Embryonic facial prominence (tissue), 1 donor: ENCODE measurements at regions not wholly inside any gene's neighbourhood (a gene's known extent, or its start where the extent isn't known, plus 50 kb on each side); places are given as distances from the start of the nearest gene placed in this dataset.
"Not testable (repeated sequence)": the region's sequence is repeated elsewhere in the genome, so short reads cannot be mapped to it uniquely, and the experiment has no call there.

Source experiments
- DNase-seq: peaks from one replicate; pipeline ENCODE4 v3.0.0-alpha.2; 2016; ENCODE audit errors: extremely low spot score

DNA sequence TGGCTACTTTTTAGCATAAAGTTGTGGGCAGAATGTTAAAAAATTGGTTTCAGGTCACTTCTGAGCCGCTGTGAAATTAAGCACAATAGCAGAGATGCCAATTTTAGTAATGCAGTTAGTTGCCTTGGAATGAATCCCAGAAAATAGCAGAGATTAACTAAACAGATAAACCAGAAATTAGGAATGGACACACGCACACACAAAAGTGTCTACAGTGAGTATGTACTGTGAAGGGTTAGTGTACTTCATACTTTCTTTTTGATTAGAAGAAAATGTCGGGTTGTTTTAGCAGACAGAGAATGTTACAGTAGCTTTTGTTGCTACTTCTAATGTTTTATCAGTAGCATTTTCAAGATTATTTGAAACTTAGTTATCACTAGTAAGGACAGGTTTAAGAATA is 106.7 kb downstream of the LEPR start:
- no peak for DNase-seq

- DNase-seq, result no peak
These were observed 107.4 kb downstream of the LEPR start for GRCh38 chr1:65527707-65528503.

- DNase-seq, result no peak
These were observed 111.6 kb downstream of the LEPR start for GRCh38 chr1:65531972-65532570.

DNA sequence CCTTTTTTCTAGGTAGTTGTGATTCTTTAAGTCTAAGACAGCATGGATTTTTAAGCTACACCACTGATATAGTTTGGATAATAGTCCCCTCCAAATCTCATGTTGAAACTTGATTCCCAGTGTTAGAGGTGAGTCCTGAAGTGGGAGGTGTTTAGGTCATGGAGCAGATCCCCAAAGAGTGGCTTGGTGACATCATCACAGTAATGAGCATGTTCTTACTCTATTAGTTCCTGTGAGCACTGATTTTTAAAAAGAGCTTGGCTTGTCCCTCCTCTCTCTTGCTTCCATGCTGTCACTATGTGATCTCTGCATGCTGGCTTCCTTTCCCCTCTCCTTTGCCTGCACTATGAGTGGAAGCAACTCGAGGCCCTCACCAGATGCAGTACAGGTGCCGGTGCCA is 115.5 kb downstream of the LEPR start:
- no peak for DNase-seq

DNA sequence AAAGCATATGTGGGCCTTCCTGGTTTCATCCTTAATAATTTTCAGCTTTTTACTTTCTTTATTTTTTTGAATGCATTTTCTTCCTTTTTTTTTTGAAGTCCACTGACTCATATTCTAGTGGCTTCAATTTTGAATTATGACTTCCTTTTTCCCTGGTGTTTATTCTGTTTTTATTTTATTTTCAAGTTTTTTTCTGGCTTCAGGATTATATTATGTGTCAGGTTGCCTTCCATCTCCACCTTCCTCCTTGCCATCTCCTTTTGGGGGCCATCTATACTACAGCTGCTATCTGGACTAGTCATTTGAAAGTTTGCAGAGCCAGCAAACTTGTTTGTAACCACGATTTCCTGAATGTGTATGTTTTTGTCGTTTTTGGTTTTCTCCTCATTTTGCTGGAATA is 117.6 kb downstream of the LEPR start:
- DNase-seq, result no peak

GRCh38 chr1:65538664-65539063 is 118.2 kb downstream of the LEPR start:
- no peak for DNase-seq

GRCh38 chr1:65539266-65540131 is 119.0 kb downstream of the LEPR start:
- no peak for DNase-seq

GRCh38 chr1:65541161-65541560 is 120.7 kb downstream of the LEPR start:
- DNase-seq, result no peak

- no peak for DNase-seq
These were observed 121.4 kb downstream of the LEPR start for GRCh38 chr1:65541865-65542264.

DNA sequence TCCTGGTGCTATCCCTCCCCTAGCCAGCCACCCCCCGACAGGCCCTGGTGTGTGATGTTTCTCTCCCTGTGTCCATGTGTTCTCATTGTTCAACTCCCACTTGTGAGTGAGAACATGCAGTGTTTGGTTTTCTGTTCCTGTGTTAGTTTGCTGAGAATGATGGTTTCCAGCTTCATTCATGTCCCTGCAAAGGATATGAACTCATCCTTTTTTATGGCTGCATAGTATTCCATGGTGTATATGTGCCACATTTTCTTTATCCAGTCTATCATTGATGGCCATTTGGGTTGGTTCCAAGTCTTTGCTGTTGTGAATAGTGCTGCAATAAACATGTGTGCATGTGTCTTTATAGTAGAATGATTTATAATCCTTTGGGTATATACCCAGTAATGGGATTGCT is 122.1 kb downstream of the LEPR start:
- not testable (repeated sequence) for DNase-seq

DNA sequence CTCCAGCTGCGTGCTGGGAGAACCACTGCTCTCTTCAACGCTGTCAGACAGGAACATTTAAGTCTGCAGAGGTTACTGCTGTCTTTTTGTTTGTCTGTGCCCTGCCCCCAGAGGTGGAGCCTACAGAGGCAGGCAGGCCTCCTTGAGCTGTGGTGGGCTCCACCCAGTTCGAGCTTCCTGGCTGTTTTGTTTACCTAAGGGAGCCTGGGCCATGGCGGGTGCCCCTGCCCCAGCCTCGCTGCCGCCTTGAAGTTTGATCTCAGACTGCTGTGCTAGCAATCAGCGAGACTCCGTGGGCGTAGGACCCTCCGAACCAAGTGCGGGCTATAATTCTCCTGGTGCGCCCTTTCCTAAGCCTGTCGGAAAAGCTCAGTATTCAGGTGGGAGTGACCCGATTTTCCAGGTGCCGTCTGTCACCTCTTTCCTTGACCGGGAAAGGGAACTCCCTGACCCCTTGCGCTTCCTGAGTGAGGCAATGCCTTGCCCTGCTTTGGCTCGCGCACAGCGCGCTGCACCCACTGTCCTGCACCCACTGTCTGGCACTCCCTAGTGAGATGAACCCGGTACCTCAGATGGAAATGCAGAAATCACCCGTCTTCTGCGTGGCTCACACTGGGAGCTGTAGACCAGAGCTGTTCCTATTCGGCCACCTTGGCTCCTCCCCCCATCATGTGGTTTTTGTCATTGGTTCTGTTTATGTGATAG is 130.0 kb downstream of the LEPR start:
- DNase-seq, result not testable (repeated sequence)

DNA sequence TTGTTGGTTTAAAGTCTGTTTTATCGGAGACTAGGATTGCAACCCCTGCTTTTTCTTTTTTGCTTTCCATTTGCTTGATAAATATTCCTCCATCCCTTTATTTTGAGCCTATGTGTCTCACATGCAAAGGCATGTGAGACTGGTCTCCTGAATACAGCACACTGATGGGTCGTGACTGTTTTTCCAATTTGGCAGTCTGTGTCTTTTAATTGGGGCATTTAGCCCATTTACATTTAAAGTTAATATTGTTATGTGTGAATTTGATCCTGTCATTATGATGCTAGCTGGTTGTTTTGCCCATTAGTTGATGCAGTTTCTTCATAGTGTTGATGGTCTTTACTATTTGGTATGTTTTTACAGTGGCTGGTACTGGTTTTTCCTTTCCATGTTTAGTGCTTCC is 132.0 kb downstream of the LEPR start:
- not testable (repeated sequence) for DNase-seq

DNA sequence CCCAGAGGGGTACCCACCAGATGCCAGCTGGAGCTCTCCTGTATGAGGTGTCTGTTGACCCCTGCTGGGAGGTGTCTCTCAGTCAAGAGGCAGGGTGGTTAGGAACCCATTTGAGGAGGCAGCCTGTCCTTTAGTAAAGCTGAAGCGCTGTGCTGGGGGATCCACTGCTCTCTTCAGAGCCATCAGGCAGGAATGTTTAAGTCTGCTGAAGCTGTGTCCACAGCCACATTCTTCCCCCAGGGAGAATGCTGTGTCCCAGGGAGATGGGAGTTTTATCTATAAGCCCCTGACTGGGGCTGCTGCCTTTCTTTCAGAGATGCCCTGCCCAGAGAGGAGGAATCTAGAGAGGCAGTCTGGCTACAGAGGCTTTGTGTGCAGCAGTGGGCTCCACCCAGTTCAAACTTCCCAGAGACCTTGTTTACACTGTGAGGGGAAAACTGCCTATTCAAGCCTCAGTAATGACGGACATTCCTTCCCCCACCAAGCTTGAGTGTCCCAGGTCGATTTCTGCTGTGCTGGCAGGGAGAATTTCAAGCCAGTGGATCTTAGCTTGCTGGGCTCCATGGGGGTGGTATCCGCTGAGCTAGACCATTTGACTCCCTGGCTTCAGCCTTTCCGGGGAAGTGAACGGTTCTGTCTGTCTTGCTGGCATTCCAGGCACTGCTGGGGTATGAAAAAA is 133.8 kb downstream of the LEPR start:
- DNase-seq, result not testable (repeated sequence)

DNA sequence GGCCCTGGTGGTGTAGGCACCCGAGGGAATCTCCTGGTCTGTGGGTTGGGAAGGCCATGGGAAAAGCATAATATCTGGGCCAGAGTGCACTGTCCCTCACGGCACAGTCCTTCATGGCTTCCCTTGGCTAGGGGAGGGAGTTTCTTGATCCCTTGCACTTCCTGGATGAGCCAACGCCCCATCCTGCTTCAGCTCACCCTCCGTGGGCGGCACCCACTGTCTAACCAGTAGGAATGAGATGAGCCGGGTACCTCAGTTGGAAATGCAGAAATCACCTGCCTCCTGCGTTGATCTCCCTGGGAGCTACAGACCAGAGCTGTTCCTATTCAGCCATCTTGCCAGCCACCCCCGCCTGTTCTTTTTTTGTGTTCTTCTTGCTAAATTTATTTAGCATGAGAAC is 134.4 kb downstream of the LEPR start:
- no peak for DNase-seq

GRCh38 chr1:65558215-65558614 is 137.7 kb downstream of the LEPR start:
- DNase-seq, result no peak

DNA sequence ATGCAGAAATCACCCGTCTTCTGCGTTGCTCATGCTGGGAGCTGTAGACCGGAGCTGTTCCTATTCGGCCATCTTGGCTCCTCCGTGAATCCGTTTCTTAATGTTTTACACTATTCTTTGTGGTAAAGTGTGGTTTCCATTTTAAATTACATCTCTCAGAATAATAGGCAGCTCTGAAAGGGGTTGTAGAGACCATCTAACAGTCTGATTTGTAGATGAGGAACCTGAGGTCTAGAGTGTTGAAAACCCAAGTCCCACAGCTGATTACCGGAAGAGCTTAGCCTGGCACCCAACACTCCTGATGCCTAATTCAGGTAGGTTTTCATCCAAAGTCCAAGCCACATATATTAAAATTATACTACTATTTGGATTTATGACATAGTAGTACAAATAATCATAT is 144.0 kb downstream of the LEPR start:
- DNase-seq, result no peak

GRCh38 chr1:65568285-65568684 is 147.8 kb downstream of the LEPR start:
- DNase-seq, result no peak

GRCh38 chr1:65572701-65573421 is 152.4 kb downstream of the LEPR start:
- no peak for DNase-seq

DNA sequence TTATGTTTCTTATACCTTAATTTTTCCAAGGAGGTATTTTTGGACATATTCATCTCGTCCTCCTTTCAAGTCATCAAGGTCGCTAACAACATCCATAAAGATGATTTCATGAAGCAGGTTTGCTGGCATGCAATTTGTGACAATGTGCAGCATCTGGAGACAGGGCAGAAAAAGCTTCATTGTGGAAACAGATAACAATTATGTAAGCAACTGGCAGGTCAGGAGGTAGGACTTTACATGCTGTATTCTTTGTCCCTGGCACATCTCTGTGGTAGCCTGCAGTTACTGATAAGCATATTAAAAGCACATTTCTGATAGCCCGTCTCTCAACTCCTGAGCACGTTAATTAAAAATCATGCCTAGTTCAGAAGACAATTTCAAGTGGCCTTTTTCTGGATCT is 156.8 kb downstream of the LEPR start:
- no peak for DNase-seq

DNA sequence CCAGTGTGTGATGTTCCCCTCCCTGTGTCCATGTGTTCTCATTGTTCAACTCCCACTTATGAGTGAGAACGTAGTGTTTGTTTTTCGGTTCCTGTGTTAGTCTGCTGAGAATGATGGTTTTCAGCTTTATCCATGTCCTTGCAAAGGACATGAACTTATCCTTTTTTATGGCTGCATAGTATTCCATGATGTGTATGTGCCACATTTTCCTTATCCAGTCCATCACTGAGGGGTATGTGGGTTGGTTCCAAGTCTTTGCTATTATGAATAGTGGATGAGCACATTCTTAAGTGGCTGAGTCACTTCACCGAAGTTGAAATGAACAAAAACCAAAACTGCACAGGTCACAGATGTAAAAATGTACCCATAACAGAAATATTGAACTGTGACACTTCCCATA is 157.5 kb downstream of the LEPR start:
- not testable (repeated sequence) for DNase-seq

DNA sequence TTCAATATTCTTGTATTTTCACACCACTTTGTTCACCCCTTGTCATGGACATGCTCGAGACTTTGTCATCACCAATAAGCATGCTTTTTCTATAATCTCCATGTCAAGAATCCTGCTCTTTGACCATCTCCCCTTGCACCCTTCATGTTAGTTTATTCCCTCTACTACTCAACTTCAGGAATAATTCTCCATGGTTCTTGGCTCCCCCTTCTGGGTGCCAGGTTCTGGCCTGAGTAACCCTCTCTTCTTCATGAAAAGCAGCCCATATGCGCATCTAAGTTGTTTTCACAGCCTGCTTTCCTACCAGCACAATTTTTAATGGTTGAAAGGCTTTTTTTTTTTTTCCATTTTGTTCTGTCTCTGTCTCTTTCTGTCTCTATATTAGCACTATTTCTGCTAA is 160.7 kb downstream of the LEPR start:
- no peak for DNase-seq
